GM21825 (cell line): ENCODE measurements at regions not wholly inside any gene's neighbourhood (a gene's known extent, or its start where the extent isn't known, plus 50 kb on each side); places are given as distances from the start of the nearest gene placed in this dataset.

Source experiments
- ATAC-seq: cut with Tn5 transposase; IDR thresholded peaks from one replicate; pipeline ENCODE4 v1.9.1; 2021; ENCODE audit warnings: mild to moderate bottlenecking, moderate library complexity; ENCODE audit not compliant: unreplicated experiment

DNA sequence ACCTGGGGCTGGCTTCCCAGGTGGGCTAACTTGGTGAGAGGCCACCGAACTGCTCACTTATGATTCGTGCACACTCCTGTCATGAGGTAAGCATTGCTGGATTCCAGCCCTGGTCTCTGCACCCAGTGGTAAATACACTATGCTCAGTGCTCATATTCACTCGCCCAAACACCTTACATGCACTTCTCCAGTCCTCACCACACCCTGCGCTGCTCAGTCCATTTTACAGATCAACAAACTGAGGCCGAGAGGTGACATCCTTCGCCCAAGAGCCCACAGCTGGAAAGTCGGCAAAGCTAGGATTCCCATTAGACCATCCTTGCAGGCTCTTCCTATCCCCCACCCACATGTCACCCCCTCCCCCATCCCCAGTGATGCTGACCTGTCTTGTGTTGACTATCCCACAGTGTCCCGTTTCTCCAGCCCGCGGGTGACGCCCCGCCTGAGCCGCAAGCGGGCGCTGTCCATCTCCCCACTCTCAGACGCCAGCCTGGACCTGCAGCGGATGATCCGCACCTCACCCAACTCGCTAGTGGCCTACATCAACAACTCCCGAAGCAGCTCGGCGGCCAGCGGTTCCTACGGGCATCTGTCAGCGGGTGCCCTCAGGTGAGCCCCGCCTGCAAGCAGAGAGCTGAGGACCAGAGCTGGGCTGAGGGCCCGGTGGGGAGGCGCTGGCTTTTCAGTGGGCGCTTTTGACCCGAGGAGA is 232.8 kb downstream of the GLI2 start:
- no peak for ATAC-seq

GRCh38 chr2:120969613-120970355 is 234.1 kb downstream of the GLI2 start:
- ATAC-seq, result no peak

GRCh38 chr2:120971866-120972265 is 236.2 kb downstream of the GLI2 start:
- no peak for ATAC-seq

DNA sequence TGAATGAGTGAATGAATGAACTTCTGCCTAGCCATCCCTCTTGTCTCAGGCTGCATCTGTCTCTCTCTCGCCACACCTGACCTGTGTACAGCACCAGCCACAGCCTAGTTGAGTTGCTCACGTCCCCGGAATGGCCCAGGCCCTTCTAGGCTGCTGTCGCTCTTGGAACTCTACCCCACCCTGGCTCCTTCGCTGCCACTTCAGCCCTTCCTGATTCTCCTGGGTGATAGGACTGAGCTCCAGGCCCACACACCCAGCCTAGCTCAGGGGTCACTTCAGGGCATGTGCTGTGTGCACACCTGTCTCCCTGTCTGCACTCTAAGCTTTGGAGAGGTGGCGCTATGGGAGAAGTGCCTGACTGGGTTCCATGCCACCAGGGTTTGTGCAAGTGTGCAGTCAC is 236.6 kb downstream of the GLI2 start:
- no peak for ATAC-seq

DNA sequence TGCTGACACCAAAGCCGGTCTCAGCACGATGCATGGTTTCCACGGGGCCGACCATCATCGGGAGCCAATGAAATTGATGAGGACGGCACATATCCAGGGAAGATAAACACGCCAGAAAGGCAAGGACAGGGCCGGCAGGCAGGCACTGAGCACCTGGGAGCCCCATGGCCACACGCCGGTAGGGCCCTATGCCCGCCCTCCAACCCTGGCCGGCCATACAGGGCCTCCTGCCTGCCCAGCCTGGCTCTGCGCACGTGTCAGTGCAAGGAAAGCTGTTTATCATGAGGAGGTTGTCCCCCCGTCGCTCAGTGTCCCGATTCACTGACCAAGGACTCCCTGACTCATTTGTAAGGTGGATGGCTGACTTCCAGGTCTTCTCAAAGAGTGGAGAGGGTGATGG is 237.5 kb downstream of the GLI2 start:
- ATAC-seq, result no peak

DNA sequence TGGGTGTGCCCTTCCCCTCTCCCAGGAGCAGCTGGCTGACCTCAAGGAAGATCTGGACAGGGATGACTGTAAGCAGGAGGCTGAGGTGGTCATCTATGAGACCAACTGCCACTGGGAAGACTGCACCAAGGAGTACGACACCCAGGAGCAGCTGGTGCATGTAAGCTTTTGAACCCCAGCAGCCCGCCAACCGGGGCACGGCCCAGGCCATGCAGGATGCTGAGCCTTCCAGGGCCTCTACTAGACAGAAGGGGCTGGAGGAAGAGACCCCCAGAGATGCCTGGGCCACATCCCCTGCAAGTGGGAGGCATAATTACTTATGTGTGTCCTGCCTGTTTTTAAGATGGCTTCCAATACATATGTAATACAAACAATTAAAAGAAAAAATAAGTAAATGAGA is 239.3 kb downstream of the GLI2 start:
- ATAC-seq, result no peak

DNA sequence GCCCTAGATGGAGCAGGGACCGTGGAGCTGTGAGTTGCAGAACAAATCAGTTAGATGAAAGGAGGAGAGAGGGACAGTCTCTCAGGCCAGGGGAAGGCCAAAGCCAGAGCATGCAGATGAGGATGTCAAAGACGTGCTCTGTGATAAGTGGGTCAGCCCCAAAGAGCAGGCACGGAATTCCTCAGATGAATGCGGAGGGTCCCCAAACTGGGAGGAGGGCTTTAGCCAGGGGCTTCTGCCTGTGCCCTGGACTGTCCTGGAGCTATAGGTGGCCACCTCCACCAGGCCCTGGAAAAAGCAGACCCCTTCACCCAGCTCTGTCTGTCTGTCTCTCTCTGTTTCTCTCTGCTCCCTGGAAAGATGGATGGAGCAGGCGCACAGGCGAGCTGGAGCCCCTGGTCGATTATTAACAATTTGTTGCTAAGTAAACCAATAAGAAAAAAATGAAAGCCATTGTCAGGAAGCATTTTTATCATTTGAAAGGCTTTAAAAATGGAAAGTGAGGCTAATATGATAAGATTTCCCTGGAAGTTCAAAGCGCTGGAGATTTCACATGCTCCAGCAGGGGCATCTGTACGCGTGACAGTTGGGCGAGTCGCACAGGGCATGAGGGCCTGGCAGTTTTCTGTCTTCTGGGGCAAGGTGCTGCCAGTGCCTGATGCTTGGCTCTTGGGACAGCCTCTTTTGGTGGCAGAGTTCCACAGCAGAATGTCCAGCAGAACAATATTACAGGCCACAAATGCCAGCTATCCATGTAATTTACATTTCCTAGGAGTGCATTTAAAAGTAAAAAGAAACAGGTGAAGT is 241.0 kb downstream of the GLI2 start:
- no peak for ATAC-seq

GRCh38 chr2:120977582-120978358 is 242.1 kb downstream of the GLI2 start:
- no peak for ATAC-seq

DNA sequence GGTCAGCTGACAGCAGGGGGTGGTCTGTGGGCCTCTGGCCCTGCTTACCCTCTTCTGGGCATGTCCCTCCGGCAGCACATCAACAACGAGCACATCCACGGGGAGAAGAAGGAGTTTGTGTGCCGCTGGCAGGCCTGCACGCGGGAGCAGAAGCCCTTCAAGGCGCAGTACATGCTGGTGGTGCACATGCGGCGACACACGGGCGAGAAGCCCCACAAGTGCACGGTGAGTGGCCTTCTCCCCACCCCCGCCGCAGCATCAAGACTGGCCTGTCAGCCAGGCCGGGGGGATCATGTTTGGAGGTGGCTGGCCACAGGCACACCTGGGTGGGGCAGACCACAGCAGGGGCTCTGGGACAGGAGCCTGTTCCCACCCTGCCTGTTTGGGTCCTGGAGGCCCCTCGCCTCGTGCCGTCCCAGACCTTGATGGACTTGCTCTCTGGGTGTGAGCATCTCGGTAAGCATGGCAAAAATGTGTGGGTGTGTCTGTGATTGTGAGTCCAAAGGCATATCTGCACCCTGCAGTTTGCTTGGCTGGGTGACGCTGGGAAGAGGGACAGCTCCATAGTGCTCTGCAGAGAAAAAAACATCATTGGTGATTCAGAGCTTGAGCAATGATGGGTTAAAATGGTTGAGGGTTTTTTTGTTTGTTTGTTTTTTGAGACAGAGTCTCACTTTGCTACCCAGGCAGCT is 242.8 kb downstream of the GLI2 start:
- no peak for ATAC-seq

GRCh38 chr2:120979398-120979797 is 243.7 kb downstream of the GLI2 start:
- ATAC-seq, result no peak

- ATAC-seq, result no peak
These were observed 244.3 kb downstream of the GLI2 start for GRCh38 chr2:120979921-120980320.

DNA sequence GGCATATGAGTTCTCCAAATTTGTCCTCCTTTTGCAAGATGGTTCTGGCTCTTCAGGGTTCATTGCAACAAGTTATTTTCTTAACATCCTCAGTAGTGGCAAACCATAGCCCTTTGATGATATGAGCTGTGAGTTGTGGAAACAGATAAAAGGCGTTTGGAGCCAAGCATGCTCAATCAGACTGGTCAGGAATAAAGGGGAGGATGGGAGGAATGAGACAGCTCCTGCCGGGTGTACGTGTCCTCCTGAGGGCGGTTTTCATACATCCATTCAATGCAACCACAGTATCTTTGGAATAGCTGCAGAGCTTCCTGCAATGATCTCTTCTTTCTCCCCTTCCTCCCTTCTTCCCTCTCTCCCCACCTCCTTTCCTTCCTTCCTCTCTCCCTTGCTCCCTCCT is 245.8 kb downstream of the GLI2 start:
- no peak for ATAC-seq

DNA sequence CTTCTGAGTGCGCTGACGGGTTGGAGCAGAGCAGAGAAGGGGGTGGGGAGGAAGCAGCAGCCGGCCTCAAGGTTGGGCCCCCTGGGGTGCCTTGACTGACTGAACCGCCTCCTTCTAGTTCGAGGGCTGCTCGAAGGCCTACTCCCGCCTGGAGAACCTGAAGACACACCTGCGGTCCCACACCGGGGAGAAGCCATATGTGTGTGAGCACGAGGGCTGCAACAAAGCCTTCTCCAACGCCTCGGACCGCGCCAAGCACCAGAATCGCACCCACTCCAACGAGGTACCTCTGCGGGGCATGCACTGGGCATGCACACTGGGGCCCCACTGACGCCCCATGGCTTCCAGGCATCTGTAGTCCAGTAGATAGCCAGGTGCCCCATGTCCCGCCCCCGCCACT is 246.9 kb downstream of the GLI2 start:
- ATAC-seq, result no peak

DNA sequence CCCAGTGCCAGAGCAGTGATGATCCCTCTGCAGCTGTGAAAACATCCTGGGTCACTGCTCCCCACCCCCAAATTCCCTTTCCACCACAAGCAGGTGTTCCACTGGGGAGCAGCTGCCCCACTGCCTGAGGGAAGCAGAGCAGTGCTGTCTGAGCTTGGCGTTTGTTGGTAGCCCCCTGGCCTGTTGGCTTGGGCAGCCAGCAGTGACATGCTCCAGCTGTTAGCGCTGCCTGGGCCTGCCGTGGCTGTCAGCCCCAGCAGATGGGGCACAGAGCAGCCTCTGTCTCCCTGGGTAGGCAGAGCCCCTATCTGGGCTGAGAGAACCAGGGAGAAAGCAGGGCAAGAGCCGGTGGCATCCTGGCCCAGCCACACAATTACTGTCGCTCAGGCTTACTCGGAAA is 247.7 kb downstream of the GLI2 start:
- no peak for ATAC-seq

- no peak for ATAC-seq
These were observed 248.4 kb downstream of the GLI2 start for GRCh38 chr2:120984046-120984445.

DNA sequence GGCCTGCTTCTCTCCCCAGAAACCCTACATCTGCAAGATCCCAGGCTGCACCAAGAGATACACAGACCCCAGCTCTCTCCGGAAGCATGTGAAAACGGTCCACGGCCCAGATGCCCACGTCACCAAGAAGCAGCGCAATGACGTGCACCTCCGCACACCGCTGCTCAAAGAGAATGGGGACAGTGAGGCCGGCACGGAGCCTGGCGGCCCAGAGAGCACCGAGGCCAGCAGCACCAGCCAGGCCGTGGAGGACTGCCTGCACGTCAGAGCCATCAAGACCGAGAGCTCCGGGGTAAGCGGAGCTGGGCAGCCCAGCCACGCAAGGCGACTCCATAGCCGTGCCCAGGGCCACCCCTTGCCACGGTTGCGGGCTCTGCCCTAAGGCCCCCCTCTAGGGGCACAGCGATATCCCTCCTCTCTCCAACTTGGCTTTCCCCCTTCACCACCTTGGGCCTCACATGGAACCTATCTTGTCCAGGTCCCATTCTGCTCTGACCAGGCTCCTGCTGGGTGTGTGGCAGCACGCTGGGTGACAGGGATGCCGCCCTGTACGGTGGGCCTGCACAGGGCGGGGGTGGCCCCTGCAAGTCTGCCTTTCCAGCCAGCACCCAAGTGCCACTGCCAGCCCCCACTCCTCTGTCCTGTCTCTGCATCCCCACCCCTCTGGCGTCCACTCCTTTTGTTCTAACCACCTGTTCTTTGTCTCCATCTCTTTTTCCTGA is 248.9 kb downstream of the GLI2 start:
- no peak for ATAC-seq

DNA sequence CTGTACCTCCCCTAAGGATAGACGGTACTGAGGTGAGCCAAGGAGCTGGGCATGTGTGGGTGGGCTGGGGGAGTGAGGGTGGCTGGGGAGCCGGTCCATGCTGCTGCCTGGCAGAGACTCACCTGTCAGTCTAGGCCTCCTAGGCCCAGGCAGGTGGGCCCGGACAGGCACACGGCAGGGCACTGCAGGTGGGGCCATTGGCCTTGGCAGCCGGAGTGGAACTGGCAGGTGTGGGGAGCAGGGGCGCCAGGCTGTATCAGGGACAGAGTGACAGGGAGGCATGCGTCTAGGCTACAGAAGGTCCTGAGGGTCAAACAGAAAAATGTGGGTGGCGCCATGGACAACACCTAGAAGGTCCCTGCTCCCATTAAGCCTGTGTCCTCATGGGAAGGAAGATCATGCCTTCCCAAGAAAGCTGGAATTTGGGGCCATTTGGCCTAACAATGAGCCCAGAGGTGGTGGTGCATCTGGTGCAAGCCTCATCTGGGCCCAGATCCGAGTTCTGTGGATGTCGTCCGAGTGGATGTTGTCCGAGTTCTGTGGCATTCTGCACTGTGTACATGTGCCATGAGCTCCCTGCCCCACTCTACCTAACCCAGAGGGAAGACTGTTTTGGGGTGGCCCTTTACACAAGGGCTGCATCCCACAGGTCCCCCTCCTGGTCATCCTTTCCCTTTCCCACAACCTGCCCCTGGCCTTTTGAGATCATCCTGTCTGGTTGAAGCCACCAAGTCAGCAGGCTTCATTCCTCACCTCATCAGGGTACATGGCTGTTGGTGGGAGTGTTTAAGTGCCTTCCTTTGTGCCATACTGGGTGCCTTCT is 249.7 kb downstream of the GLI2 start:
- ATAC-seq, result no peak

- no peak for ATAC-seq
These were observed 250.5 kb downstream of the GLI2 start for GRCh38 chr2:120985997-120986651.
